ENCODE measurements at regions not wholly inside any gene's neighbourhood (a gene's known extent, or its start where the extent isn't known, plus 50 kb on each side); places are given as distances from the start of the nearest gene placed in this dataset.

GRCh38 chr2:105617631-105618350, 126.9 kb upstream of the NCK2 start:
- TF ChIP-seq Cebpa-rat (IDR thresholded peaks at IDR 0.05): no peak
- Histone ChIP-seq H3K27ac (no peak overlapping the region), H3K9ac (no peak overlapping the region)

DNA sequence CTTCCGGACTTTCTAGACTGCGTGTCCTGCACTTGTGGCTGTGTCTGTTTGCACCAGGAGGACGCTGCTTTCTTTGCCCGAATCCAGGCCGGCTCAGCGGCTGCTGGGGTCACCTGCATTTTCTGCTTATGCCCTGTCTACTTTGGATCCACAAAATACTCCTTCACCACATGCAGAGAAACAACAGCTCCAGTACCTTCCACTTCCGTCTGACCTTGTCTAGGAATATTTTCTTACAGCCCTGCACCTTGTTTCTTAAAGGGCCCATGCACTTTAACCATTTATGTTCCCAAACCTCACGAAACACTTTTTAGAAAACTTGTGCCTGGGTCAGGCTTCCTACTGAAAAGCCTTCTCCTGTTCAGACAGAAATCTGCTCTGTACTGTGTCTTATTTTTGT, 129.4 kb upstream of the NCK2 start:
- Histone ChIP-seq H3K4me3 (no peak overlapping the region), H3K36me3 (no peaks in the 10 kb centered on the region), H3K9ac (no peak overlapping the region), H3K27me3 (no peaks in the 10 kb centered on the region), H3K27ac (no peak overlapping the region), H3K4me1 (no peaks in the 10 kb centered on the region), H3K9me3 (replicated peaks in 1 of 11) (no peaks in the 10 kb centered on the region), H3K4me2 (no peak overlapping the region), H4K20me1 (no peaks in the 10 kb centered on the region)
- no peak for TF ChIP-seq Cebpa-rat (IDR thresholded peaks at IDR 0.05)

More at GRCh38 chr2:105617631-105618350, 126.9 kb upstream of the NCK2 start:
- no peak overlapping the region for H3K4me2 ChIP-seq
- H3K36me3 ChIP-seq: no peaks in the 10 kb centered on the region
- H3K9me3 ChIP-seq (replicated peaks in 1 of 11): no peaks in the 10 kb centered on the region
- no peak overlapping the region for H3K4me3 ChIP-seq
- no peaks in the 10 kb centered on the region for H4K20me1 ChIP-seq
- H3K27me3 ChIP-seq: no peaks in the 10 kb centered on the region
- no peaks in the 10 kb centered on the region for H3K4me1 ChIP-seq

DNA sequence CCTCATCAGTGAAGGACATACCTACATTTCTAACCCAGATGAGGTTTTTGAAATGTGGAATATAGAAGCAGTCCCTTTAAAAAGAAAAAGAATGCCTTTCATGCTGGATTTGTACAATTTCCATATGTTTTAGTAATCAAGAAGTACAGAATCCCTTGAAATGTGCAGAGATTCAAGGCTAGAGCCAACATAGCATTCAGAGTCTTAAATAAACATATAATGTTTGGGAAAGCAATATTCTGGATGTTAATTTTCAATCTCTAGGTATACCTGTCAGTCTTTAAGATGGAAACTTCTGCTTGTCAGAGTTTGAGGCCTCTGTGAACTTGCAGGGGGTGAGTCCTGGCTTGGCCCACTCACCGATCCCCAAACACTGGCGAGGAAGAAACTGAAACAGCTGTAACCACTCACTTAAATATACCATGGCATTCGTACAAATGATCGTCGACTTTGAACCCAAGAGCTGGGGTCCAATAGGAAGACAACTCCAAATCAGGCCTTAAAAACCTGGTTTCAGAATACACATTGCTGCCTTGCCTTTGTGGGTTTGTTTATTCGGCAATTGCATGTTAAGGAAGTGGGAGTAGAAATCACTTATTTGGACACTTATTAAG, 132.8 kb upstream of the NCK2 start:
- Histone ChIP-seq H3K9me3 (replicated peaks in 1 of 11) (no peaks in the 10 kb centered on the region), H3K4me2 (no peak overlapping the region), H3K27ac (no peak overlapping the region), H3K4me3 (no peak overlapping the region), H4K20me1 (no peaks in the 10 kb centered on the region), H3K9ac (no peak overlapping the region), H3K4me1 (no peaks in the 10 kb centered on the region), H3K36me3 (no peaks in the 10 kb centered on the region), H3K27me3 (no peaks in the 10 kb centered on the region)
- TF ChIP-seq Cebpa-rat (IDR thresholded peaks at IDR 0.05): no peak

DNA sequence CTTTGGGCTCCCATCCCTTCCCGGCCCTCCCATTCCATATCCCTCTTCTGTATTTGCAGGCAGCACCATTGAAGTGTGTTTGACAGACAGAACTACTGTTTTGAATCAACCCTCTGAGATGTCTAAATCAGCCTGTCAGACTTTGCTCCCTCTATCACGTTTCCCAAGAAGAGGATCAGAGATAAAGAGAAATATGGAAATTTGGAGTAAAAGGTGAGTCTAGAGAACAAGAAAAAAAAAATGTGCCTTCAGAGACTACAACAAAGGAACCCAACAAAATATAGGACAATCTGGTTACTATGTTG, 133.4 kb upstream of the NCK2 start:
- no peak overlapping the region for H3K4me3 ChIP-seq
- H3K4me1 ChIP-seq: no peaks in the 10 kb centered on the region
- no peak overlapping the region for H3K9ac ChIP-seq
- H4K20me1 ChIP-seq: no peaks in the 10 kb centered on the region
- no peaks in the 10 kb centered on the region for H3K36me3 ChIP-seq
- H3K27ac ChIP-seq: no peak overlapping the region
- H3K9me3 ChIP-seq (replicated peaks in 1 of 11): no peaks in the 10 kb centered on the region
- no peaks in the 10 kb centered on the region for H3K27me3 ChIP-seq
- H3K4me2 ChIP-seq: no peak overlapping the region
- no peak for TF ChIP-seq Cebpa-rat (IDR thresholded peaks at IDR 0.05)

- H3K4me1 ChIP-seq: no peaks in the 10 kb centered on the region
- no peaks in the 10 kb centered on the region for H3K36me3 ChIP-seq
- no peak overlapping the region for H3K4me2 ChIP-seq
- H3K9me3 ChIP-seq (replicated peaks in 1 of 11): no peaks in the 10 kb centered on the region
- H4K20me1 ChIP-seq: no peaks in the 10 kb centered on the region
- H3K4me3 ChIP-seq: no peak overlapping the region
- no peaks in the 10 kb centered on the region for H3K27me3 ChIP-seq
- no peak overlapping the region for H3K27ac ChIP-seq
- no peak overlapping the region for H3K9ac ChIP-seq
- no peak for TF ChIP-seq Cebpa-rat (IDR thresholded peaks at IDR 0.05)
Measured at GRCh38 chr2:105610576-105611332, 134.0 kb upstream of the NCK2 start.

GRCh38 chr2:105609746-105610402, 134.8 kb upstream of the NCK2 start:
- Histone ChIP-seq H3K4me3 (no peak overlapping the region), H3K4me1 (no peaks in the 10 kb centered on the region), H3K4me2 (no peak overlapping the region)

GRCh38 chr2:105607920-105608504, 136.7 kb upstream of the NCK2 start:
- Histone ChIP-seq H3K9ac (no peak overlapping the region), H3K9me3 (replicated peaks in 1 of 11) (no peaks in the 10 kb centered on the region), H3K4me3 (no peak overlapping the region), H3K4me1 (no peaks in the 10 kb centered on the region), H3K4me2 (no peak overlapping the region), H3K36me3 (no peaks in the 10 kb centered on the region), H3K27me3 (no peaks in the 10 kb centered on the region), H3K27ac (no peak overlapping the region), H4K20me1 (no peaks in the 10 kb centered on the region)
- no peak for TF ChIP-seq Cebpa-rat (IDR thresholded peaks at IDR 0.05)

More at GRCh38 chr2:105609746-105610402, 134.8 kb upstream of the NCK2 start:
- no peak overlapping the region for H3K27ac ChIP-seq
- TF ChIP-seq Cebpa-rat (IDR thresholded peaks at IDR 0.05): no peak
- no peaks in the 10 kb centered on the region for H3K36me3 ChIP-seq
- no peaks in the 10 kb centered on the region for H3K27me3 ChIP-seq
- no peaks in the 10 kb centered on the region for H3K9me3 ChIP-seq (replicated peaks in 1 of 11)
- no peak overlapping the region for H3K9ac ChIP-seq
- no peaks in the 10 kb centered on the region for H4K20me1 ChIP-seq

- no peaks in the 10 kb centered on the region for H3K36me3 ChIP-seq
- no peak overlapping the region for H3K4me2 ChIP-seq
- H3K4me1 ChIP-seq: no peaks in the 10 kb centered on the region
- no peak for TF ChIP-seq Cebpa-rat (IDR thresholded peaks at IDR 0.05)
- H3K27me3 ChIP-seq: no peaks in the 10 kb centered on the region
- H3K4me3 ChIP-seq: no peak overlapping the region
- no peaks in the 10 kb centered on the region for H4K20me1 ChIP-seq
- no peak overlapping the region for H3K9ac ChIP-seq
- no peaks in the 10 kb centered on the region for H3K9me3 ChIP-seq (replicated peaks in 1 of 11)
- H3K27ac ChIP-seq: no peak overlapping the region
Measured at GRCh38 chr2:105606081-105606480, 138.6 kb upstream of the NCK2 start.

- no peak overlapping the region for H3K9ac ChIP-seq
- H3K9me3 ChIP-seq (replicated peaks in 1 of 11): no peaks in the 10 kb centered on the region
- no peak overlapping the region for H3K4me2 ChIP-seq
- no peak for TF ChIP-seq Cebpa-rat (IDR thresholded peaks at IDR 0.05)
- no peaks in the 10 kb centered on the region for H3K36me3 ChIP-seq
- no peak overlapping the region for H3K4me3 ChIP-seq
- no peaks in the 10 kb centered on the region for H4K20me1 ChIP-seq
- H3K27me3 ChIP-seq: no peaks in the 10 kb centered on the region
- no peaks in the 10 kb centered on the region; a peak in 1 of 20 replicates for H3K4me1 ChIP-seq
- no peak overlapping the region for H3K27ac ChIP-seq
Measured at GRCh38 chr2:105604938-105605337, 139.8 kb upstream of the NCK2 start.

Data from BLaER1 treated with 17β-estradiol and CSF1 and Interleukin-3, amounts not matched to agents 10 nM and 100 nM (cell line).